DND-41 (cell line): ENCODE measurements at regions not wholly inside any gene's neighbourhood (a gene's known extent, or its start where the extent isn't known, plus 50 kb on each side); places are given as distances from the start of the nearest gene placed in this dataset.

Source experiments
- CTCF ChIP-seq: IDR thresholded peaks from 2 replicates; pipeline ENCODE4 v1.5.1; 2012; ENCODE audit warnings: borderline replicate concordance, low read length, moderate library complexity, mild to moderate bottlenecking; ENCODE audit not compliant: poor library complexity, severe bottlenecking; ENCODE audit errors: extremely low read depth
- EZH2 ChIP-seq: IDR thresholded peaks from 3 replicates; pipeline ENCODE4 v1.6.1; 2012; ENCODE audit warnings: borderline replicate concordance, low read depth, mild to moderate bottlenecking, moderate library complexity, low read length, inconsistent platforms; ENCODE audit not compliant: severe bottlenecking

- TF ChIP-seq CTCF = no peak
- TF ChIP-seq EZH2 = no peak
Observed at GRCh38 chr9:86893811-86894490, 53.4 kb downstream of the GAS1 start.
